Ovary (tissue), 7 donors: ENCODE measurements at regions not wholly inside any gene's neighbourhood (a gene's known extent, or its start where the extent isn't known, plus 50 kb on each side); places are given as distances from the start of the nearest gene placed in this dataset.

ENCODE experiments used
- DNase-seq, 5 donors: peaks; one replicate each; pipeline ENCODE4 v3.0.0-alpha.2; 2019 to 2020
- H3K27ac ChIP-seq, 2 donors: fragments of 200-600 bp; one replicate each; pipeline versions ENCODE4 v1.5.1 to v1.8.0; 2019 to 2022
- H3K27me3 ChIP-seq: fragments of 200-600 bp; one replicate; pipeline ENCODE4 v1.8.0; 2022
- H3K36me3 ChIP-seq: fragments of 200-600 bp; sonication (generic); one replicate; pipeline ENCODE4 v1.5.1; 2019
- H3K4me1 ChIP-seq: one replicate; pipeline ENCODE4 v1.8.1; 2013; ENCODE audit warnings: mild to moderate bottlenecking, moderate library complexity; ENCODE audit not compliant: insufficient read depth
- H3K4me3 ChIP-seq: fragments of 200-600 bp; sonication (generic); one replicate; pipeline ENCODE4 v1.5.1; 2017
- H3K9me3 ChIP-seq, 2 donors: fragments of 200-600 bp in 1 of 2; sonication (generic) in 1 of 2; one replicate each; pipeline versions ENCODE4 v1.5.1 to v1.8.1; 2013 to 2019; ENCODE audit warnings: mild to moderate bottlenecking in 1 of 2, moderate library complexity in 1 of 2
- CTCF ChIP-seq, 3 donors: fragments of 450-650 bp in 2 of 3; fragments of 200-600 bp in 1 of 3; IDR thresholded peaks; one replicate each; pipeline versions ENCODE4 v1.5.1 to v1.8.0; 2016 to 2022; ENCODE audit warnings: antibody characterized with exemption in 3 of 3, mild to moderate bottlenecking in 1 of 3
- EP300 ChIP-seq: sonication (generic); formaldehyde crosslinking; IDR thresholded peaks from one replicate; pipeline ENCODE4 v1.6.1; 2017; ENCODE audit warnings: antibody characterized with exemption
- POLR2A ChIP-seq: fragments of 450-650 bp; IDR thresholded peaks from one replicate; pipeline ENCODE4 v1.6.1; 2017; ENCODE audit warnings: antibody characterized with exemption, mild to moderate bottlenecking, moderate library complexity
- WGBS, 3 donors: extraction: QIAGEN DNeasy Blood & Tissue Kit in 1 of 3; methylation state at CpG; one replicate each; pipeline versions ENCODE4 v1.1.5 to v1.1.7; 2013 to 2017; 5-methylcytosine and 5-hydroxymethylcytosine counted together
- intact Hi-C, 4 donors: fragments of 100-400 bp; cut with DNase I; formaldehyde crosslinking; loops; one replicate each; pipeline versions ENCODE4 v1.11.0 to v1.15.1; 2022 to 2023
- donor health status: DM: no; HTN: no; CAD: no; lungs with moderate emphysema.
- donor health status: DM: no; HTN: no; CAD: no.
- donor health status: Bipolar disorder and iron deficiency.
- donor health status: DM: no; HTN: no; CAD: no.
- donor health status: DM: yes; HTN: yes; CAD: no.

- no peak for DNase-seq
- intact Hi-C loops = no loop called here
- H3K4me1 ChIP-seq = no peaks in the 10 kb centered on the region
- H3K36me3 ChIP-seq = no peaks in the 10 kb centered on the region
- no peaks in the 10 kb centered on the region for H3K27me3 ChIP-seq
- H3K27ac ChIP-seq = no peak overlapping the region
- no peak for TF ChIP-seq CTCF (IDR thresholded peaks at IDR 0.05)
- no peak overlapping the region for H3K4me3 ChIP-seq
- no peaks in the 10 kb centered on the region for H3K9me3 ChIP-seq
- 87 to 94% (median 93%) methylated on average over 2 of the region's 2 CpGs for WGBS, 3 donors
Observed at GRCh38 chr6:65819152-65819551, 112.1 kb upstream of the EYS start.

DNA sequence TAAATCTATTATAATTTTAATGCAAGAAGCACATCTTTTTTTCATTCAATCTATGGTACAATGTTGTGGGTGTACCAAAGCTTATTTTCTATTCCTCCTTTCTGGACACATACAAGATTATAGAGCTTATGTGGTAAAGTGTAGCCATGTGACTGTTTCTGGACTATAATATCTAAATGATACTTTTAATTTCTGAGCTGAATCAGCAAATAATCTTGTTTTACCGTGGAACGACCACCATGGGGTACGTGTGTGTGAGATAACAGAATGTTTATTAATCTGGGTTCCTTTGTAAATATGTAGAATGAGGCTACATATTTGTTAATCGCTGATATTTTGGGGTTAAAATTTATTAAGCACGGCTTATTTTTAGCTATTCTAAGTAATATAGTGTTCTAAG lies 111.5 kb upstream of the EYS start:
- Histone ChIP-seq H3K36me3 (no peaks in the 10 kb centered on the region), H3K9me3 (no peaks in the 10 kb centered on the region), H3K27ac (no peak overlapping the region), H3K4me3 (no peak overlapping the region), H3K27me3 (no peaks in the 10 kb centered on the region), H3K4me1 (no peaks in the 10 kb centered on the region)
- intact Hi-C loops = no loop called here
- 83 to 88% (median 86%) methylated on average over 5 of the region's 5 CpGs for WGBS, 3 donors
- TF ChIP-seq EP300 (no peak), POLR2A (no peak), CTCF (IDR thresholded peaks at IDR 0.05) (no peak)
- DNase-seq = no peak

DNA sequence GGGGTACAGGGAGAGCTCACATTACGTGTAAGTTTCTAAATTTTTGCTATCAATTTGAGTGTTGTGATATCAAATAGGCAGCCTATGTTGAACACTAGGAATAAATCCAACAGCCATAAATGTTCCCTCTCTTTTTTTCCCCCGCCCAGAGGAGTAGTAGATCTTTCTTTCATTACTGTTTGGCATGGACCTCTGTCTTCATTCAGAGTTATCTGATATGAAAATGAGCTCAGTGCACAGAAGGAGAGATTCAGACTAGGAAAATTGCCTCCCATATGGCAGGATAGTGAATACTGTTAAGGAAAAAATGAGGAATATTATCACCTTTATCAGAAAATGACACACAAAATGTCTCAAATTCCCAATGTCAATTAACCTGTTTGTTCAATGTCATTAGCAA lies 110.0 kb upstream of the EYS start:
- no peaks in the 10 kb centered on the region for H3K27me3 ChIP-seq
- H3K9me3 ChIP-seq = no peaks in the 10 kb centered on the region
- 53 to 79% (median 69%) methylated on average over 2 of the region's 2 CpGs for WGBS, 3 donors
- H3K36me3 ChIP-seq = no peaks in the 10 kb centered on the region
- DNase-seq = no peak
- no peaks in the 10 kb centered on the region for H3K4me1 ChIP-seq
- no peak overlapping the region for H3K4me3 ChIP-seq
- H3K27ac ChIP-seq = no peak overlapping the region
- intact Hi-C loops = no loop called here
- TF ChIP-seq EP300 = no peak
- TF ChIP-seq CTCF (IDR thresholded peaks at IDR 0.05) = no peak
- no peak for TF ChIP-seq POLR2A

GRCh38 chr6:65814071-65814470 lies 107.0 kb upstream of the EYS start:
- H3K4me3 ChIP-seq = no peak overlapping the region
- H3K27ac ChIP-seq = no peak overlapping the region
- H3K9me3 ChIP-seq = no peaks in the 10 kb centered on the region
- no peaks in the 10 kb centered on the region for H3K36me3 ChIP-seq
- 60 to 94% (median 73%) methylated on average over 3 of the region's 3 CpGs for WGBS, 3 donors
- TF ChIP-seq CTCF (IDR thresholded peaks at IDR 0.05) = no peak
- TF ChIP-seq POLR2A = no peak
- no peak for TF ChIP-seq EP300
- H3K4me1 ChIP-seq = no peaks in the 10 kb centered on the region
- no peaks in the 10 kb centered on the region for H3K27me3 ChIP-seq
- intact Hi-C loops = no loop called here
- no peak for DNase-seq

- intact Hi-C loops = no loop called here
- Histone ChIP-seq H3K27ac (no peak overlapping the region), H3K4me3 (no peak overlapping the region), H3K27me3 (no peaks in the 10 kb centered on the region), H3K36me3 (no peaks in the 10 kb centered on the region), H3K9me3 (no peaks in the 10 kb centered on the region), H3K4me1 (no peaks in the 10 kb centered on the region)
- no peak for DNase-seq
- TF ChIP-seq POLR2A = no peak
Observed at GRCh38 chr6:65803186-65803585, 96.2 kb upstream of the EYS start.
